Liver (tissue), 7 donors: ENCODE measurements at regions not wholly inside any gene's neighbourhood (a gene's known extent, or its start where the extent isn't known, plus 50 kb on each side); places are given as distances from the start of the nearest gene placed in this dataset.

Experiments
- DNase-seq: peaks from one replicate; pipeline ENCODE4 v3.0.0-alpha.2; 2017; ENCODE audit warnings: low spot score
- H3K27ac ChIP-seq, 2 donors: one replicate each; pipeline ENCODE4 v1.7.0; 2013; ENCODE audit warnings: inconsistent platforms in 2 of 2, low read length in 2 of 2, control low read depth in 1 of 2, low read depth in 1 of 2, mild to moderate bottlenecking in 1 of 2
- H3K27me3 ChIP-seq, 4 donors: one replicate each; pipeline versions ENCODE4 v1.6.1 to v1.7.0; 2013; ENCODE audit warnings: low read length in 3 of 4, inconsistent platforms in 1 of 4, mild to moderate bottlenecking in 1 of 4, moderate library complexity in 1 of 4; ENCODE audit not compliant: control insufficient read depth in 4 of 4, insufficient read depth in 4 of 4
- H3K36me3 ChIP-seq, 4 donors: one replicate each; pipeline versions ENCODE4 v1.6.1 to v1.7.0; 2013; ENCODE audit warnings: low read length in 3 of 4, mild to moderate bottlenecking in 3 of 4, low read depth in 1 of 4, moderate library complexity in 1 of 4; ENCODE audit not compliant: control insufficient read depth in 4 of 4, insufficient read depth in 3 of 4
- H3K4me1 ChIP-seq, 4 donors: one replicate each; pipeline versions ENCODE4 v1.6.1 to v1.7.0; 2013; ENCODE audit warnings: low read length in 3 of 4, mild to moderate bottlenecking in 3 of 4, moderate library complexity in 1 of 4; ENCODE audit not compliant: control insufficient read depth in 4 of 4, insufficient read depth in 4 of 4
- H3K4me3 ChIP-seq, 3 donors: one replicate each; pipeline versions ENCODE4 v1.6.1 to v1.7.0; 2013; ENCODE audit warnings: low read length in 3 of 3, control low read depth in 1 of 3, low read depth in 1 of 3, mild to moderate bottlenecking in 1 of 3
- H3K9ac ChIP-seq, 2 donors: one replicate each; pipeline ENCODE4 v1.7.0; 2013; ENCODE audit warnings: low read length in 2 of 2, mild to moderate bottlenecking in 2 of 2, moderate library complexity in 2 of 2, control low read depth in 1 of 2, low read depth in 1 of 2
- H3K9me3 ChIP-seq, 4 donors: one replicate each; pipeline versions ENCODE4 v1.6.1 to v1.7.0; 2013; ENCODE audit warnings: low read length in 3 of 4; ENCODE audit not compliant: control insufficient read depth in 4 of 4
- FOXA1 ChIP-seq: IDR thresholded peaks from 2 replicates; pipeline ENCODE4 v1.6.1; 2016; ENCODE audit warnings: antibody characterized with exemption
- FOXA2 ChIP-seq: IDR thresholded peaks from 2 replicates; pipeline ENCODE4 v1.6.1; 2016; ENCODE audit warnings: antibody characterized with exemption
- HNF4A ChIP-seq, 2 donors: conservative IDR thresholded peaks; 2 replicates each; pipeline ENCODE4 v1.6.1; 2016; ENCODE audit warnings: antibody characterized with exemption in 2 of 2, mild to moderate bottlenecking in 2 of 2
- HNF4G ChIP-seq: IDR thresholded peaks from 2 replicates; pipeline ENCODE4 v1.6.1; 2016; ENCODE audit warnings: antibody characterized with exemption
- JUND ChIP-seq, 2 donors: IDR thresholded peaks; 2 replicates each; pipeline ENCODE4 v1.6.1; 2016; ENCODE audit warnings: antibody characterized with exemption in 2 of 2
- NR2F2 ChIP-seq: IDR thresholded peaks from 2 replicates; pipeline ENCODE4 v1.6.1; 2016; ENCODE audit warnings: antibody characterized with exemption
- RAD21 ChIP-seq, 2 donors: IDR thresholded peaks; 2 replicates each; pipeline ENCODE4 v1.6.1; 2016; ENCODE audit warnings: antibody characterized with exemption in 2 of 2, mild to moderate bottlenecking in 2 of 2
- REST ChIP-seq: IDR thresholded peaks from 2 replicates; pipeline ENCODE4 v1.6.1; 2016; ENCODE audit warnings: antibody characterized with exemption, mild to moderate bottlenecking
- RXRA ChIP-seq, 2 donors: IDR thresholded peaks; 2 replicates each; pipeline ENCODE4 v1.6.1; 2017 to 2018; ENCODE audit warnings: antibody characterized with exemption in 2 of 2, mild to moderate bottlenecking in 1 of 2
- TAF1 ChIP-seq: conservative IDR thresholded peaks from 2 replicates; pipeline ENCODE4 v1.6.1; 2016; ENCODE audit warnings: antibody characterized with exemption, mild to moderate bottlenecking
- YY1 ChIP-seq: IDR thresholded peaks from 2 replicates; pipeline ENCODE4 v1.6.1; 2016; ENCODE audit warnings: antibody characterized with exemption, mild to moderate bottlenecking
- WGBS: extraction: QIAGEN DNeasy Blood & Tissue Kit; methylation state at CpG from one replicate; pipeline ENCODE4 v1.1.7; 2013; 5-methylcytosine and 5-hydroxymethylcytosine counted together
- TF ChIP-seq, protein P1 (sequence below): IDR thresholded peaks from 2 replicates; pipeline ENCODE4 v1.6.1; 2016; ENCODE audit warnings: antibody characterized with exemption
- TF ChIP-seq, protein P2 (sequence below): IDR thresholded peaks from 2 replicates; pipeline ENCODE4 v1.6.1; 2016; ENCODE audit warnings: antibody characterized with exemption
- donor health status: healthy.
- donor health status: healthy.
- donor health status: healthy.
- donor health status: healthy.

- Histone ChIP-seq H3K27ac (no peak overlapping the region), H3K9me3 (no peaks in the 10 kb centered on the region), H3K4me3 (no peak overlapping the region), H3K9ac (no peak overlapping the region), H3K27me3 (no peaks in the 10 kb centered on the region), H3K36me3 (no peaks in the 10 kb centered on the region), H3K4me1 (no peaks in the 10 kb centered on the region)
- TF ChIP-seq FOXA2 (no peak), YY1 (no peak), RAD21 (IDR thresholded peaks at IDR 0.05) (no peak), HNF4A (conservative IDR thresholded peaks at IDR 0.05) (no peak)
- DNase-seq: no peak
Measured at GRCh38 chr4:36712013-36712412, 430.6 kb downstream of the DTHD1 start.

DNA sequence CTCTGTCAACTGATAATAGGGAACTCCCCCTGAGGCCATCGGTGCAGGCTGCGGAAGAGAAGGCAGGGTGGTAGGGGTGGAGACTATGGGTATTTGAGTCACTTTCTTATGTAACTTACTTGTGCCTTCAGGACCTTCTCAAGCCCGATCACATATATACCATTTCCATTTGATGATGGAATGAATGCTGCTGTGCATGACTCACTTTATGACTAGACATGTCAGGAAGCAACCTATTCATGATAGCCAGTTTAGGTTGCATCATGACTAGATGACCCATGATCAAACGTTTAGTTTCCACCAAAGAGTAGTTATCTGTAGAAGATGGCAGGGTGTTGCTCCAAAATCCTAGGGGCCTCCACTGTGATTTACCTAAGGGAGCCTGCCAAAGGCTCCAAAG lies 435.5 kb downstream of the DTHD1 start:
- Histone ChIP-seq H3K36me3 (no peaks in the 10 kb centered on the region), H3K4me1 (no peaks in the 10 kb centered on the region), H3K27me3 (no peaks in the 10 kb centered on the region), H3K9ac (no peak overlapping the region), H3K9me3 (no peaks in the 10 kb centered on the region), H3K4me3 (no peak overlapping the region), H3K27ac (no peak overlapping the region)
- TF ChIP-seq, protein P1, sequence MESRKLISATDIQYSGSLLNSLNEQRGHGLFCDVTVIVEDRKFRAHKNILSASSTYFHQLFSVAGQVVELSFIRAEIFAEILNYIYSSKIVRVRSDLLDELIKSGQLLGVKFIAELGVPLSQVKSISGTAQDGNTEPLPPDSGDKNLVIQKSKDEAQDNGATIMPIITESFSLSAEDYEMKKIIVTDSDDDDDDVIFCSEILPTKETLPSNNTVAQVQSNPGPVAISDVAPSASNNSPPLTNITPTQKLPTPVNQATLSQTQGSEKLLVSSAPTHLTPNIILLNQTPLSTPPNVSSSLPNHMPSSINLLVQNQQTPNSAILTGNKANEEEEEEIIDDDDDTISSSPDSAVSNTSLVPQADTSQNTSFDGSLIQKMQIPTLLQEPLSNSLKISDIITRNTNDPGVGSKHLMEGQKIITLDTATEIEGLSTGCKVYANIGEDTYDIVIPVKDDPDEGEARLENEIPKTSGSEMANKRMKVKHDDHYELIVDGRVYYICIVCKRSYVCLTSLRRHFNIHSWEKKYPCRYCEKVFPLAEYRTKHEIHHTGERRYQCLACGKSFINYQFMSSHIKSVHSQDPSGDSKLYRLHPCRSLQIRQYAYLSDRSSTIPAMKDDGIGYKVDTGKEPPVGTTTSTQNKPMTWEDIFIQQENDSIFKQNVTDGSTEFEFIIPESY: no peak
- TF ChIP-seq JUND (IDR thresholded peaks at IDR 0.05): no peak
- no peak for TF ChIP-seq HNF4A (conservative IDR thresholded peaks at IDR 0.05)
- 89% methylated on average over 4 of the region's 4 CpGs for WGBS
- DNase-seq: no peak

DNA sequence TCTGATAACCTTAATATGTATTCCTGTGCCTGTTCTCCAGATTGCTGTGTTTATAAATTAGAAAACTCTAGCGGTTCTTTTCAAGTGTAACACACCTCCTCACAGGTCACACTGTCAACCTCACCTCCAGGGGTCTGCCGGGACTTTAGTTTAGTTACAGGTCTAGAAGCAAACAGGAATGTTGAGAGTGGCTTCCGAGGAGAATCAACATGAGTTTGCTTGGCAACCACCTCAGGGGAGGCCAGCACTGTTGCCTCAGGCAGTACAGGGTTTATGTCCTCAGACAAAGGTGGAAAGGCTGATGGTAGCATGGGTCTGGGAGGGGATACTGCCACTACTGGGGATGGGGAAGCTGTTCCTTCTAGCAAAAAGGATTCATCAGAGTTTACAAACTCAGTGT lies 438.0 kb downstream of the DTHD1 start:
- Histone ChIP-seq H3K9me3 (no peaks in the 10 kb centered on the region), H3K36me3 (no peaks in the 10 kb centered on the region), H3K9ac (no peak overlapping the region), H3K4me3 (no peak overlapping the region), H3K27me3 (no peaks in the 10 kb centered on the region), H3K4me1 (no peaks in the 10 kb centered on the region), H3K27ac (no peak overlapping the region)
- WGBS: 63% methylated on average over 3 of the region's 3 CpGs
- DNase-seq: no peak
- TF ChIP-seq, protein P2, sequence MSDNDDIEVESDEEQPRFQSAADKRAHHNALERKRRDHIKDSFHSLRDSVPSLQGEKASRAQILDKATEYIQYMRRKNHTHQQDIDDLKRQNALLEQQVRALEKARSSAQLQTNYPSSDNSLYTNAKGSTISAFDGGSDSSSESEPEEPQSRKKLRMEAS: no peak
- no peak for TF ChIP-seq FOXA2
- no peak for TF ChIP-seq TAF1
- TF ChIP-seq RXRA (IDR thresholded peaks at IDR 0.05): no peak
- no peak for TF ChIP-seq NR2F2
- no peak for TF ChIP-seq HNF4A (conservative IDR thresholded peaks at IDR 0.05)

GRCh38 chr4:36722986-36723385 lies 441.6 kb downstream of the DTHD1 start:
- no peak overlapping the region for H3K9ac ChIP-seq
- 83% methylated on average over 1 of the region's 1 CpG for WGBS
- DNase-seq: no peak
- H3K27me3 ChIP-seq: no peaks in the 10 kb centered on the region
- no peak for TF ChIP-seq NR2F2
- no peak for TF ChIP-seq REST
- TF ChIP-seq HNF4G: no peak
- TF ChIP-seq, protein P2: no peak
- no peak for TF ChIP-seq HNF4A (conservative IDR thresholded peaks at IDR 0.05)
- TF ChIP-seq, protein P1: no peak
- TF ChIP-seq FOXA1: no peak
- H3K9me3 ChIP-seq: no peaks in the 10 kb centered on the region
- no peaks in the 10 kb centered on the region for H3K4me1 ChIP-seq
- H3K27ac ChIP-seq: no peak overlapping the region
- no peaks in the 10 kb centered on the region for H3K36me3 ChIP-seq
- H3K4me3 ChIP-seq: no peak overlapping the region
